ENCODE measurements at regions not wholly inside any gene's neighbourhood (a gene's known extent, or its start where the extent isn't known, plus 50 kb on each side); places are given as distances from the start of the nearest gene placed in this dataset.

GRCh38 chr4:159776961-159777360 lies 674.1 kb downstream of the RAPGEF2 start:
- Histone ChIP-seq H3K9me2 (replicated peaks; ENCODE audit: insufficient read depth, low read length) (no peaks in the 10 kb centered on the region), H3F3A (ENCODE audit: insufficient read depth, low read length) (no peaks in the 10 kb centered on the region), H3K4me3 (ENCODE audit: low read length) (no peak overlapping the region), H3K27ac (ENCODE audit: low read length) (no peak overlapping the region), H2AFZ (ENCODE audit: low read length) (no peak overlapping the region), H3K9ac (ENCODE audit: low read length) (no peak overlapping the region), H3K36me3 (replicated peaks; ENCODE audit: insufficient read depth, low read length) (no peaks in the 10 kb centered on the region), H4K20me1 (ENCODE audit: insufficient read depth, low read length) (no peaks in the 10 kb centered on the region), H3K27me3 (replicated peaks; ENCODE audit: insufficient read depth, low read length) (no peaks in the 10 kb centered on the region), H3K9me3 (replicated peaks; ENCODE audit: insufficient read depth, low read length) (no peaks in the 10 kb centered on the region), H3K4me2 (ENCODE audit: low read depth, low read length) (no peak overlapping the region), H3K4me1 (ENCODE audit: low read length) (no peaks in the 10 kb centered on the region), H3K79me2 (ENCODE audit: low read length) (no peaks in the 10 kb centered on the region)
- TF ChIP-seq EZH2 (optimal IDR thresholded peaks at IDR 0.05; ENCODE audit: low read depth, low read length): no peak
- no peak for TF ChIP-seq CTCF (IDR thresholded peaks at IDR 0.05; ENCODE audit: low read length)
- TF ChIP-seq EZH2phosphoT487 (IDR thresholded peaks at IDR 0.05; ENCODE audit: low read length): no peak
- no peak for DNase-seq

- Histone ChIP-seq H3K9ac (ENCODE audit: low read length) (no peak overlapping the region), H3K4me1 (ENCODE audit: low read length) (no peaks in the 10 kb centered on the region), H3K9me3 (replicated peaks; ENCODE audit: insufficient read depth, low read length) (no peaks in the 10 kb centered on the region), H4K20me1 (ENCODE audit: insufficient read depth, low read length) (no peaks in the 10 kb centered on the region), H3K4me2 (ENCODE audit: low read depth, low read length) (no peak overlapping the region), H3K79me2 (ENCODE audit: low read length) (no peaks in the 10 kb centered on the region), H3F3A (ENCODE audit: insufficient read depth, low read length) (no peaks in the 10 kb centered on the region), H3K27ac (ENCODE audit: low read length) (no peak overlapping the region), H3K9me2 (replicated peaks; ENCODE audit: insufficient read depth, low read length) (no peaks in the 10 kb centered on the region), H3K36me3 (replicated peaks; ENCODE audit: insufficient read depth, low read length) (no peaks in the 10 kb centered on the region), H2AFZ (ENCODE audit: low read length) (no peak overlapping the region), H3K4me3 (ENCODE audit: low read length) (no peak overlapping the region), H3K27me3 (replicated peaks; ENCODE audit: insufficient read depth, low read length) (no peaks in the 10 kb centered on the region)
- TF ChIP-seq EZH2 (optimal IDR thresholded peaks at IDR 0.05; ENCODE audit: low read depth, low read length) (no peak), CTCF (IDR thresholded peaks at IDR 0.05; ENCODE audit: low read length) (no peak), EZH2phosphoT487 (IDR thresholded peaks at IDR 0.05; ENCODE audit: low read length) (no peak)
- no peak for DNase-seq
Observed at GRCh38 chr4:159777689-159778088, 674.8 kb downstream of the RAPGEF2 start.

GRCh38 chr4:159778298-159778697 lies 675.4 kb downstream of the RAPGEF2 start:
- Histone ChIP-seq H3K27me3 (replicated peaks; ENCODE audit: insufficient read depth, low read length) (no peaks in the 10 kb centered on the region), H3K27ac (ENCODE audit: low read length) (no peak overlapping the region)

More at GRCh38 chr4:159778298-159778697, 675.4 kb downstream of the RAPGEF2 start:
- Histone ChIP-seq H3K9me2 (replicated peaks; ENCODE audit: insufficient read depth, low read length) (no peaks in the 10 kb centered on the region), H4K20me1 (ENCODE audit: insufficient read depth, low read length) (no peaks in the 10 kb centered on the region), H3K4me1 (ENCODE audit: low read length) (no peaks in the 10 kb centered on the region), H3K9me3 (replicated peaks; ENCODE audit: insufficient read depth, low read length) (no peaks in the 10 kb centered on the region), H3K4me3 (ENCODE audit: low read length) (no peak overlapping the region), H3K36me3 (replicated peaks; ENCODE audit: insufficient read depth, low read length) (no peaks in the 10 kb centered on the region), H3K9ac (ENCODE audit: low read length) (no peak overlapping the region), H3F3A (ENCODE audit: insufficient read depth, low read length) (no peaks in the 10 kb centered on the region), H2AFZ (ENCODE audit: low read length) (no peak overlapping the region), H3K79me2 (ENCODE audit: low read length) (no peaks in the 10 kb centered on the region), H3K4me2 (ENCODE audit: low read depth, low read length) (no peak overlapping the region)
- TF ChIP-seq EZH2phosphoT487 (IDR thresholded peaks at IDR 0.05; ENCODE audit: low read length) (no peak), CTCF (IDR thresholded peaks at IDR 0.05; ENCODE audit: low read length) (no peak), EZH2 (optimal IDR thresholded peaks at IDR 0.05; ENCODE audit: low read depth, low read length) (no peak)
- no peak for DNase-seq

Measured in MM.1S (cell line).